B cell (primary cell): ENCODE measurements at regions not wholly inside any gene's neighbourhood (a gene's known extent, or its start where the extent isn't known, plus 50 kb on each side); places are given as distances from the start of the nearest gene placed in this dataset.

Experiments used
- ATAC-seq: fragments of 200-7000 bp; cut with Tn5 transposase; one replicate; pipeline ENCODE4 v1.10.0; 2021; ENCODE audit warnings: low read depth, mild to moderate bottlenecking, moderate number of reproducible peaks, moderate library complexity
- CTCF ChIA-PET: fragments of 350-600 bp; sonication (Branson Sonifier 250); formaldehyde crosslinking; loops from one replicate; lab custom pipeline; 2021; ENCODE audit warnings: antibody characterized with exemption, inconsistent platforms; lab: Charles Lee
- POLR2A ChIA-PET: fragments of 350-600 bp; sonication (Branson Sonifier 250); formaldehyde crosslinking; loops from one replicate; lab custom pipeline; 2021; ENCODE audit warnings: antibody characterized with exemption; lab: Charles Lee
- DNase-seq: peaks from one replicate; pipeline ENCODE4 v3.0.0; 2013
- H2AFZ ChIP-seq: 2 replicates; pipeline ENCODE4 v1.6.1; 2012; ENCODE audit warnings: mild to moderate bottlenecking, low read depth, low read length; ENCODE audit not compliant: insufficient read depth, poor library complexity, severe bottlenecking
- H3K27ac ChIP-seq, 2 donors: 1 replicate in 1 of 2; 2 replicates in 1 of 2; pipeline ENCODE4 v1.5.1; 2012 to 2013; ENCODE audit warnings: low read length in 2 of 2, mild to moderate bottlenecking in 2 of 2, moderate library complexity in 1 of 2
- H3K27me3 ChIP-seq, 4 experiments: fragments of 200-600 bp in 1 of 4; sonication (generic) in 1 of 4; replicated peaks in 1 of 4; 1 replicate in 2 of 4; 2 replicates in 2 of 4; pipeline versions ENCODE4 v1.6.1 to v1.7.0; 2013 to 2016; ENCODE audit warnings: low read length in 3 of 4, mild to moderate bottlenecking in 2 of 4, mixed read lengths in 1 of 4, moderate library complexity in 1 of 4; ENCODE audit not compliant: insufficient read depth in 4 of 4, control insufficient read depth in 3 of 4; ENCODE audit errors: control extremely low read depth in 1 of 4
- H3K36me3 ChIP-seq, 2 experiments: replicated peaks in 1 of 2; 1 replicate in 1 of 2; 2 replicates in 1 of 2; pipeline versions ENCODE4 v1.6.1 to v1.7.1; 2013; ENCODE audit warnings: low read length in 1 of 2; ENCODE audit not compliant: insufficient read depth in 2 of 2, control insufficient read depth in 1 of 2; ENCODE audit errors: control extremely low read depth in 1 of 2, extremely low read depth in 1 of 2
- H3K4me1 ChIP-seq, 2 donors: fragments of 200-600 bp in 1 of 2; sonication (generic) in 1 of 2; 1 replicate in 1 of 2; 2 replicates in 1 of 2; pipeline versions ENCODE4 v1.5.1 to v1.6.1; 2013 to 2017; ENCODE audit warnings: low read length in 2 of 2; ENCODE audit not compliant: control insufficient read depth in 2 of 2, insufficient read depth in 2 of 2
- H3K4me2 ChIP-seq: replicated peaks from 2 replicates; pipeline ENCODE3; 2012; ENCODE audit warnings: mild to moderate bottlenecking, low read depth, low read length; ENCODE audit not compliant: poor library complexity, severe bottlenecking
- H3K4me3 ChIP-seq, 5 experiments: fragments of 200-600 bp in 1 of 5; sonication (generic) in 1 of 5; 1 replicate in 3 of 5; 2 replicates in 2 of 5; pipeline versions ENCODE4 v1.5.1 to v1.7.0; 2011 to 2016; ENCODE audit warnings: low read length in 4 of 5, mild to moderate bottlenecking in 4 of 5, low read depth in 2 of 5, control low read depth in 1 of 5, moderate library complexity in 1 of 5; ENCODE audit not compliant: insufficient read depth in 1 of 5; ENCODE audit errors: control extremely low read depth in 1 of 5, extremely low read depth in 1 of 5
- H3K79me2 ChIP-seq: fragments of 200-600 bp; sonication (generic); one replicate; pipeline ENCODE4 v1.6.0; 2016; ENCODE audit warnings: low read length; ENCODE audit not compliant: control insufficient read depth, insufficient read depth
- H3K9ac ChIP-seq: fragments of 200-600 bp; sonication (generic); 2 replicates; pipeline ENCODE4 v1.6.1; 2017; ENCODE audit warnings: mild to moderate bottlenecking, low read length, moderate library complexity
- H3K9me3 ChIP-seq, 3 donors: one replicate each; pipeline versions ENCODE4 v1.6.1 to v1.7.1; 2013; ENCODE audit warnings: low read length in 2 of 3; ENCODE audit not compliant: control insufficient read depth in 2 of 3, insufficient read depth in 1 of 3; ENCODE audit errors: control extremely low read depth in 1 of 3
- H4K20me1 ChIP-seq: 2 replicates; pipeline ENCODE4 v1.6.0; 2012; ENCODE audit warnings: mild to moderate bottlenecking, low read length; ENCODE audit not compliant: insufficient read depth, control insufficient read depth, poor library complexity, severe bottlenecking
- H3K27ac Mint-ChIP-seq: one replicate; pipeline ENCODE4 v1.8.0; 2021; ENCODE audit warnings: mixed read lengths
- H3K27me3 Mint-ChIP-seq: one replicate; pipeline ENCODE4 v1.8.0; 2021; ENCODE audit warnings: mixed read lengths
- H3K4me1 Mint-ChIP-seq: one replicate; pipeline ENCODE4 v1.8.0; 2021; ENCODE audit warnings: mixed read lengths
- H3K4me3 Mint-ChIP-seq: one replicate; pipeline ENCODE4 v1.8.0; 2021; ENCODE audit warnings: mixed read lengths
- H3K9me3 Mint-ChIP-seq: one replicate; pipeline ENCODE4 v1.8.0; 2022; ENCODE audit warnings: mixed read lengths; ENCODE audit not compliant: insufficient read depth
- CTCF ChIP-seq: fragments of 200-600 bp; IDR thresholded peaks from one replicate; pipeline ENCODE4 v1.8.0; 2022; ENCODE audit warnings: antibody characterized with exemption, mild to moderate bottlenecking
- EZH2 ChIP-seq: IDR thresholded peaks from 2 replicates; pipeline ENCODE4 v1.6.1; 2012; ENCODE audit warnings: borderline replicate concordance, low read depth, mild to moderate bottlenecking, moderate library complexity, low read length; ENCODE audit not compliant: insufficient read depth, poor library complexity, severe bottlenecking
- WGBS: methylation state at CpG from one replicate; pipeline ENCODE4 v1.1.5; 2013; ENCODE audit warnings: missing lambda C conversion rate; ENCODE audit not compliant: insufficient coverage; 5-methylcytosine and 5-hydroxymethylcytosine counted together
- intact Hi-C: fragments of 100-400 bp; cut with micrococcal nuclease; formaldehyde crosslinking; loops from one replicate; pipeline ENCODE4 v1.10.0; 2022

- H3K4me2 ChIP-seq, result no peak overlapping the region
- WGBS, result no CpG with 5 or more reads among the region's 1 CpG
- POLR2A ChIA-PET, result no interaction called here
These were observed 318.8 kb upstream of the FAM78B start for GRCh38 chr1:166485620-166486019.

GRCh38 chr1:166488327-166488726 is 321.5 kb upstream of the FAM78B start:
- intact Hi-C loops, result loop anchor here (5.0 kb wide), 1 partner anchor 721 kb away; the partner anchor contains the start of gene TMCO1
- ChIA-PET POLR2A (no interaction called here), CTCF (interaction anchor here (4.9 kb wide), 1 partner anchor 9 kb away, joined by 77 read pairs; no protein-coding TSS in a partner anchor)
- Mint-ChIP-seq H3K4me1 (peaks cover 5% of the 10 kb centered on the region), H3K27me3 (no peaks in the 10 kb centered on the region), H3K27ac (no peak overlapping the region), H3K4me3 (no peak overlapping the region), H3K9me3 (peaks cover 4% of the 10 kb centered on the region)
- no peak for TF ChIP-seq CTCF
- no peak for TF ChIP-seq EZH2
- Histone ChIP-seq H2AFZ (peak overlapping the region; percentile 96), H3K36me3 (no peaks in the 10 kb centered on the region), H3K4me2 (peak overlapping the region; percentile 89), H3K9ac (no peak overlapping the region), H3K27ac (no peak overlapping the region), H3K79me2 (no peaks in the 10 kb centered on the region), H3K4me1 (peaks cover 14 to 19% of the 10 kb centered on the region in 2 donors), H4K20me1 (no peaks in the 10 kb centered on the region), H3K9me3 (no peaks in the 10 kb centered on the region), H3K27me3 (no peaks in the 10 kb centered on the region), H3K4me3 (no peak overlapping the region)
- ATAC-seq (no peak), DNase-seq (no peak)
- 89% methylated on average over 1 of the region's 2 CpGs for WGBS

More at GRCh38 chr1:166485620-166486019, 318.8 kb upstream of the FAM78B start:
- ATAC-seq (no peak), DNase-seq (no peak)
- TF ChIP-seq CTCF (no peak), EZH2 (no peak)
- Mint-ChIP-seq H3K9me3 (no peaks in the 10 kb centered on the region), H3K4me3 (no peak overlapping the region), H3K4me1 (peaks cover 5% of the 10 kb centered on the region), H3K27ac (no peak overlapping the region), H3K27me3 (no peaks in the 10 kb centered on the region)
- H4K20me1 ChIP-seq, result no peaks in the 10 kb centered on the region
- no peak overlapping the region for H2AFZ ChIP-seq
- H3K9me3 ChIP-seq, result no peaks in the 10 kb centered on the region
- no peak overlapping the region for H3K4me3 ChIP-seq
- H3K9ac ChIP-seq, result no peak overlapping the region
- CTCF ChIA-PET, result interaction anchor here (1.0 kb wide), 1 partner anchor 14 kb away, joined by 3 read pairs; no protein-coding TSS in a partner anchor
- H3K4me1 ChIP-seq, result peaks cover 14 to 18% of the 10 kb centered on the region in 2 donors
- H3K36me3 ChIP-seq, result no peaks in the 10 kb centered on the region
- H3K27ac ChIP-seq, result no peak overlapping the region
- no peaks in the 10 kb centered on the region for H3K27me3 ChIP-seq
- H3K79me2 ChIP-seq, result no peaks in the 10 kb centered on the region
- intact Hi-C loops, result loop anchor here (5.0 kb wide), 1 partner anchor 718 kb away; the partner anchor contains the start of gene TMCO1
